ENCODE measurements at regions not wholly inside any gene's neighbourhood (a gene's known extent, or its start where the extent isn't known, plus 50 kb on each side); places are given as distances from the start of the nearest gene placed in this dataset.
A peak's percentile ranks its signal among the peaks of the same experiment; 100 is the strongest.

DNA sequence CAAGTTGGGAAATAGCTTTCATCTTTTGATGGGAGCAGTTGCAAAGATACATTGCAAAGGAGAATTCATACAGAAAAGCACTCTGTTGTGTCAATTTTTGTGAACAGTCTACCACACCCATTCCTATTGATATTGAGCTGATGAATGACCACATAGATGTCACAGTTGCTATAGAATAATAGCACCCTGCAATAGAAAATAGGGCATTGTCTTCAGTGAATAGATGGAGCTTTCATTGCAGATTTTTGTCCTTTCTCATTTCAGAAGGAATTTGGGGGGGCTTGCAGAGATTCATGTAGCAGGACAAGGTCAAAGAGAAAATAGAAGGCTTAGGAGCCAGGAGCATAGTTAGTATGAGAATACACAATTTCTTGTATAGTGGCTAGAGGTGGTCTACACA is 237.9 kb downstream of the TMEM38B start:
- ATAC-seq (no peak), DNase-seq (no peak)
- H3K4me3 ChIP-seq: no peak overlapping the region
- peaks cover 0 to 12% (median 0%) of the 10 kb centered on the region in 12 donors for H3K4me1 ChIP-seq
- H3K9me3 ChIP-seq: peaks cover 0 to 13% (median 1%) of the 10 kb centered on the region in 12 donors
- no peaks in the 10 kb centered on the region for H3K36me3 ChIP-seq
- TF ChIP-seq POLR2A (IDR thresholded peaks at IDR 0.05): no peak
- TF ChIP-seq CTCF (IDR thresholded peaks at IDR 0.05): no peak
- intact Hi-C loops (cut with DNase I): loop anchor here in 1 of 10 donors (10.0 kb wide), 2 partner anchors 143 to 523 kb away; no protein-coding TSS in a partner anchor
- H3K27ac ChIP-seq: no peak overlapping the region
- H3K27me3 ChIP-seq: no peaks in the 10 kb centered on the region

DNA sequence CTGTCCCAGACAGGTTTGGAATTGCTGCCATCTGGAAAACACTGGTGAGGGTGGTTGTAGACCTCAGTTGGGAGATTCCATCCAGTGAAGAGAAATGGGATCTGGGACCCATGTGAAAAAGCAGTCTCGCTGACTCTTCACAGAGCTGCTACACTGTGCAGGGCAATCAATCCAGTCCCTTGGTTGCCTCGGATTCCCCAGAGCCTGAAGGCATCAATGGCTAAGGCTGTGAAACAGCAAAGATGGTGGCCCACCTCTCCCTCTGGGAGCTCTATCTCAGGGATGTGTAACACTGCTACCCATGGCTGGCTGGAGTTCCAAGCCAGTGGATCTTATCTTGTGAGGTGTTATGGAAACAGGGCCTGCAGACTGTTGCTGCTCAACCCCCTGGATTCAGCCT is 256.1 kb downstream of the TMEM38B start:
- Histone ChIP-seq H3K9me3 (peaks cover 0 to 21% (median 0%) of the 10 kb centered on the region in 12 donors), H3K4me3 (no peak overlapping the region), H3K27me3 (no peaks in the 10 kb centered on the region), H3K27ac (no peak overlapping the region), H3K4me1 (no peaks in the 10 kb centered on the region), H3K36me3 (no peaks in the 10 kb centered on the region)
- no peak for TF ChIP-seq POLR2A (IDR thresholded peaks at IDR 0.05)
- ATAC-seq: no peak
- DNase-seq: no peak
- intact Hi-C loops (cut with DNase I): no loop called here
- WGBS, 4 donors: 67 to 89% (median 84%) methylated on average over 1 to 2 of the region's 2 CpGs

GRCh38 chr9:105950894-105951293 is 256.6 kb downstream of the TMEM38B start:
- Histone ChIP-seq H3K4me1 (no peaks in the 10 kb centered on the region), H3K9me3 (peaks cover 0 to 17% (median 0%) of the 10 kb centered on the region in 12 donors), H3K27me3 (no peaks in the 10 kb centered on the region), H3K4me3 (no peak overlapping the region), H3K27ac (no peak overlapping the region), H3K36me3 (no peaks in the 10 kb centered on the region)
- peak in 1 of 5 donors; percentile 19 for DNase-seq
- no peak for ATAC-seq
- intact Hi-C loops (cut with DNase I): no loop called here
- WGBS, 4 donors: 86 to 96% (median 91%) methylated on average over 1 of the region's 1 CpG
- TF ChIP-seq POLR2A (IDR thresholded peaks at IDR 0.05) (no peak), CTCF (IDR thresholded peaks at IDR 0.05) (no peak)

- Histone ChIP-seq H3K27ac (no peak overlapping the region), H3K27me3 (no peaks in the 10 kb centered on the region), H3K36me3 (no peaks in the 10 kb centered on the region), H3K4me3 (no peak overlapping the region), H3K9me3 (peaks cover 0 to 8% (median 0%) of the 10 kb centered on the region in 12 donors), H3K4me1 (no peaks in the 10 kb centered on the region)
- 85 to 94% (median 86%) methylated on average over 1 of the region's 1 CpG for WGBS, 4 donors
- TF ChIP-seq CTCF (IDR thresholded peaks at IDR 0.05) (no peak), POLR2A (IDR thresholded peaks at IDR 0.05) (no peak)
- ATAC-seq (no peak), DNase-seq (no peak)
- intact Hi-C loops (cut with DNase I): no loop called here
Measured at GRCh38 chr9:105954517-105954916, 260.2 kb downstream of the TMEM38B start.

- Histone ChIP-seq H3K27me3 (no peaks in the 10 kb centered on the region), H3K36me3 (no peaks in the 10 kb centered on the region), H3K4me1 (no peaks in the 10 kb centered on the region), H3K27ac (no peak overlapping the region), H3K4me3 (no peak overlapping the region), H3K9me3 (no peaks in the 10 kb centered on the region)
- DNase-seq (no peak), ATAC-seq (no peak)
- TF ChIP-seq CTCF (IDR thresholded peaks at IDR 0.05) (no peak), POLR2A (IDR thresholded peaks at IDR 0.05) (no peak)
- 67 to 86% (median 81%) methylated on average over 1 of the region's 1 CpG for WGBS, 4 donors
- intact Hi-C loops (cut with DNase I): loop anchor here in 1 of 10 donors (5.0 kb wide), 1 partner anchor 904 kb away; the partner anchor contains the start of gene ZNF462
Measured at GRCh38 chr9:105957830-105958229, 263.5 kb downstream of the TMEM38B start.

Data from heart left ventricle (tissue), 16 donors.